Testis (tissue), 2 donors: ENCODE measurements at regions not wholly inside any gene's neighbourhood (a gene's known extent, or its start where the extent isn't known, plus 50 kb on each side); places are given as distances from the start of the nearest gene placed in this dataset.

ENCODE experiments used
- DNase-seq: peaks from one replicate; pipeline ENCODE4 v3.0.0-alpha.2; 2019
- H3K27ac ChIP-seq, 2 donors: fragments of 200-600 bp; sonication (generic); one replicate each; pipeline ENCODE4 v1.5.1; 2019
- H3K27me3 ChIP-seq: fragments of 200-600 bp; sonication (generic); one replicate; pipeline ENCODE4 v1.5.1; 2019
- H3K36me3 ChIP-seq: fragments of 200-600 bp; sonication (generic); one replicate; pipeline ENCODE4 v1.5.1; 2017; ENCODE audit warnings: low read depth; ENCODE audit errors: missing control alignments
- H3K4me1 ChIP-seq: fragments of 200-600 bp; sonication (generic); one replicate; pipeline ENCODE4 v1.5.1; 2019
- H3K4me3 ChIP-seq, 2 donors: fragments of 200-600 bp; sonication (generic); one replicate each; pipeline ENCODE4 v1.5.1; 2017 to 2019
- H3K9me3 ChIP-seq: fragments of 200-600 bp; sonication (generic); one replicate; pipeline ENCODE4 v1.5.1; 2017
- POLR2A ChIP-seq: fragments of 450-650 bp; IDR thresholded peaks from one replicate; pipeline ENCODE4 v1.6.1; 2017; ENCODE audit warnings: antibody characterized with exemption, mild to moderate bottlenecking, moderate library complexity
- WGBS, 2 donors: methylation state at CpG; one replicate each; pipeline ENCODE4 v1.1.5; 2018; 5-methylcytosine and 5-hydroxymethylcytosine counted together
- intact Hi-C: fragments of 100-400 bp; cut with DNase I; formaldehyde crosslinking; loops from one replicate; pipeline ENCODE4 v1.15.1; 2023; ENCODE audit warnings: low total_unique reads
- TF ChIP-seq, protein P1 (sequence below), 3 experiments: fragments of 450-650 bp in 2 of 3; fragments of 200-600 bp in 1 of 3; sonication (generic) in 1 of 3; IDR thresholded peaks; one replicate each; pipeline ENCODE4 v1.5.1; 2016 to 2019; ENCODE audit warnings: antibody characterized with exemption in 3 of 3, mild to moderate bottlenecking in 2 of 3, moderate library complexity in 1 of 3

GRCh38 chr22:47449508-47450270 lies 687.2 kb downstream of the TBC1D22A start:
- DNase-seq = no peak
- Histone ChIP-seq H3K4me1 (no peaks in the 10 kb centered on the region), H3K4me3 (no peak overlapping the region), H3K27me3 (no peaks in the 10 kb centered on the region), H3K27ac (no peak overlapping the region), H3K9me3 (no peaks in the 10 kb centered on the region), H3K36me3 (no peaks in the 10 kb centered on the region)
- WGBS, 2 donors = 84% methylated on average over 12 of the region's 12 CpGs
- no peak for TF ChIP-seq POLR2A
- TF ChIP-seq, protein P1, sequence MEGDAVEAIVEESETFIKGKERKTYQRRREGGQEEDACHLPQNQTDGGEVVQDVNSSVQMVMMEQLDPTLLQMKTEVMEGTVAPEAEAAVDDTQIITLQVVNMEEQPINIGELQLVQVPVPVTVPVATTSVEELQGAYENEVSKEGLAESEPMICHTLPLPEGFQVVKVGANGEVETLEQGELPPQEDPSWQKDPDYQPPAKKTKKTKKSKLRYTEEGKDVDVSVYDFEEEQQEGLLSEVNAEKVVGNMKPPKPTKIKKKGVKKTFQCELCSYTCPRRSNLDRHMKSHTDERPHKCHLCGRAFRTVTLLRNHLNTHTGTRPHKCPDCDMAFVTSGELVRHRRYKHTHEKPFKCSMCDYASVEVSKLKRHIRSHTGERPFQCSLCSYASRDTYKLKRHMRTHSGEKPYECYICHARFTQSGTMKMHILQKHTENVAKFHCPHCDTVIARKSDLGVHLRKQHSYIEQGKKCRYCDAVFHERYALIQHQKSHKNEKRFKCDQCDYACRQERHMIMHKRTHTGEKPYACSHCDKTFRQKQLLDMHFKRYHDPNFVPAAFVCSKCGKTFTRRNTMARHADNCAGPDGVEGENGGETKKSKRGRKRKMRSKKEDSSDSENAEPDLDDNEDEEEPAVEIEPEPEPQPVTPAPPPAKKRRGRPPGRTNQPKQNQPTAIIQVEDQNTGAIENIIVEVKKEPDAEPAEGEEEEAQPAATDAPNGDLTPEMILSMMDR (IDR thresholded peaks at IDR 0.05) = no peak
- intact Hi-C loops = no loop called here

GRCh38 chr22:47448231-47449223 lies 686.1 kb downstream of the TBC1D22A start:
- DNase-seq = no peak
- 86 to 92% methylated on average over 8 to 19 of the region's 19 CpGs for WGBS, 2 donors

GRCh38 chr22:47446821-47447810 lies 684.7 kb downstream of the TBC1D22A start:
- no peak for TF ChIP-seq POLR2A
- TF ChIP-seq, protein P1 (IDR thresholded peaks at IDR 0.05) = no peak
- no peak for DNase-seq
- H3K36me3 ChIP-seq = no peaks in the 10 kb centered on the region
- H3K27ac ChIP-seq = no peak overlapping the region
- 88 to 90% methylated on average over 24 to 28 of the region's 28 CpGs for WGBS, 2 donors
- intact Hi-C loops = no loop called here
- H3K27me3 ChIP-seq = no peaks in the 10 kb centered on the region
- no peak overlapping the region for H3K4me3 ChIP-seq
- no peaks in the 10 kb centered on the region for H3K9me3 ChIP-seq
- H3K4me1 ChIP-seq = no peaks in the 10 kb centered on the region

More at GRCh38 chr22:47448231-47449223, 686.1 kb downstream of the TBC1D22A start:
- intact Hi-C loops = no loop called here
- Histone ChIP-seq H3K4me1 (no peaks in the 10 kb centered on the region), H3K36me3 (no peaks in the 10 kb centered on the region), H3K9me3 (no peaks in the 10 kb centered on the region), H3K27me3 (no peaks in the 10 kb centered on the region), H3K27ac (no peak overlapping the region), H3K4me3 (no peak overlapping the region)
- no peak for TF ChIP-seq POLR2A
- TF ChIP-seq, protein P1 (IDR thresholded peaks at IDR 0.05) = no peak

GRCh38 chr22:47446331-47446730 lies 683.9 kb downstream of the TBC1D22A start:
- H3K9me3 ChIP-seq = no peaks in the 10 kb centered on the region
- H3K27me3 ChIP-seq = no peaks in the 10 kb centered on the region
- intact Hi-C loops = no loop called here
- no peaks in the 10 kb centered on the region for H3K36me3 ChIP-seq
- TF ChIP-seq, protein P1 (IDR thresholded peaks at IDR 0.05) = no peak
- TF ChIP-seq POLR2A = no peak
- DNase-seq = no peak
- no peak overlapping the region for H3K27ac ChIP-seq
- H3K4me1 ChIP-seq = no peaks in the 10 kb centered on the region
- 63 to 64% methylated on average over 8 of the region's 8 CpGs for WGBS, 2 donors
- no peak overlapping the region for H3K4me3 ChIP-seq
